ENCODE measurements at regions not wholly inside any gene's neighbourhood (a gene's known extent, or its start where the extent isn't known, plus 50 kb on each side); places are given as distances from the start of the nearest gene placed in this dataset.

GRCh38 chr19:28422791-28423650, 789.9 kb downstream of the UQCRFS1 start:
- Histone ChIP-seq H3K27ac (ENCODE audit: low read depth, low read length, poor library complexity, severe bottlenecking) (no peak overlapping the region), H3K36me3 (ENCODE audit: insufficient read depth, low read length, poor library complexity, severe bottlenecking) (no peaks in the 10 kb centered on the region), H3K4me3 (ENCODE audit: low read depth, low read length, poor library complexity, severe bottlenecking) (no peak overlapping the region), H3K9me3 (ENCODE audit: low read depth, low read length, poor library complexity, severe bottlenecking) (peaks cover 4% of the 10 kb centered on the region), H3K4me1 (ENCODE audit: insufficient read depth, low read length, poor library complexity, severe bottlenecking) (no peaks in the 10 kb centered on the region), H3K27me3 (replicated peaks; ENCODE audit: insufficient read depth, low read depth, low read length, poor library complexity) (no peaks in the 10 kb centered on the region)
- ChIA-PET POLR2A (ENCODE audit: low non-redundant PET) (no interaction called here), CTCF (no interaction called here)
- TF ChIP-seq EZH2 (IDR thresholded peaks at IDR 0.05; ENCODE audit: borderline replicate concordance, low read depth, low read length, poor library complexity, severe bottlenecking) = no peak
- TF ChIP-seq, protein P1, sequence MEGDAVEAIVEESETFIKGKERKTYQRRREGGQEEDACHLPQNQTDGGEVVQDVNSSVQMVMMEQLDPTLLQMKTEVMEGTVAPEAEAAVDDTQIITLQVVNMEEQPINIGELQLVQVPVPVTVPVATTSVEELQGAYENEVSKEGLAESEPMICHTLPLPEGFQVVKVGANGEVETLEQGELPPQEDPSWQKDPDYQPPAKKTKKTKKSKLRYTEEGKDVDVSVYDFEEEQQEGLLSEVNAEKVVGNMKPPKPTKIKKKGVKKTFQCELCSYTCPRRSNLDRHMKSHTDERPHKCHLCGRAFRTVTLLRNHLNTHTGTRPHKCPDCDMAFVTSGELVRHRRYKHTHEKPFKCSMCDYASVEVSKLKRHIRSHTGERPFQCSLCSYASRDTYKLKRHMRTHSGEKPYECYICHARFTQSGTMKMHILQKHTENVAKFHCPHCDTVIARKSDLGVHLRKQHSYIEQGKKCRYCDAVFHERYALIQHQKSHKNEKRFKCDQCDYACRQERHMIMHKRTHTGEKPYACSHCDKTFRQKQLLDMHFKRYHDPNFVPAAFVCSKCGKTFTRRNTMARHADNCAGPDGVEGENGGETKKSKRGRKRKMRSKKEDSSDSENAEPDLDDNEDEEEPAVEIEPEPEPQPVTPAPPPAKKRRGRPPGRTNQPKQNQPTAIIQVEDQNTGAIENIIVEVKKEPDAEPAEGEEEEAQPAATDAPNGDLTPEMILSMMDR (conservative IDR thresholded peaks at IDR 0.05; ENCODE audit: low read depth, low read length) = no peak
- intact Hi-C loops (cut with micrococcal nuclease; ENCODE audit: unreplicated experiment) = no loop called here
- no TSS peak for BruUV-seq (replicated peaks)
- no peak for DNase-seq (ENCODE audit: low spot score)

GRCh38 chr19:28422046-28422445, 790.9 kb downstream of the UQCRFS1 start:
- H3K27ac ChIP-seq (ENCODE audit: low read depth, low read length, poor library complexity, severe bottlenecking) = no peak overlapping the region
- no peak overlapping the region for H3K4me3 ChIP-seq (ENCODE audit: low read depth, low read length, poor library complexity, severe bottlenecking)
- no peak for TF ChIP-seq EZH2 (IDR thresholded peaks at IDR 0.05; ENCODE audit: borderline replicate concordance, low read depth, low read length, poor library complexity, severe bottlenecking)
- TF ChIP-seq, protein P1 (conservative IDR thresholded peaks at IDR 0.05; ENCODE audit: low read depth, low read length) = no peak
- H3K4me1 ChIP-seq (ENCODE audit: insufficient read depth, low read length, poor library complexity, severe bottlenecking) = no peaks in the 10 kb centered on the region
- POLR2A ChIA-PET (ENCODE audit: low non-redundant PET) = no interaction called here
- H3K9me3 ChIP-seq (ENCODE audit: low read depth, low read length, poor library complexity, severe bottlenecking) = peaks cover 4% of the 10 kb centered on the region
- DNase-seq (ENCODE audit: low spot score) = no peak
- H3K27me3 ChIP-seq (replicated peaks; ENCODE audit: insufficient read depth, low read depth, low read length, poor library complexity) = no peaks in the 10 kb centered on the region
- no peaks in the 10 kb centered on the region for H3K36me3 ChIP-seq (ENCODE audit: insufficient read depth, low read length, poor library complexity, severe bottlenecking)
- intact Hi-C loops (cut with micrococcal nuclease; ENCODE audit: unreplicated experiment) = no loop called here
- CTCF ChIA-PET = no interaction called here
- BruUV-seq (replicated peaks) = no TSS peak

DNA sequence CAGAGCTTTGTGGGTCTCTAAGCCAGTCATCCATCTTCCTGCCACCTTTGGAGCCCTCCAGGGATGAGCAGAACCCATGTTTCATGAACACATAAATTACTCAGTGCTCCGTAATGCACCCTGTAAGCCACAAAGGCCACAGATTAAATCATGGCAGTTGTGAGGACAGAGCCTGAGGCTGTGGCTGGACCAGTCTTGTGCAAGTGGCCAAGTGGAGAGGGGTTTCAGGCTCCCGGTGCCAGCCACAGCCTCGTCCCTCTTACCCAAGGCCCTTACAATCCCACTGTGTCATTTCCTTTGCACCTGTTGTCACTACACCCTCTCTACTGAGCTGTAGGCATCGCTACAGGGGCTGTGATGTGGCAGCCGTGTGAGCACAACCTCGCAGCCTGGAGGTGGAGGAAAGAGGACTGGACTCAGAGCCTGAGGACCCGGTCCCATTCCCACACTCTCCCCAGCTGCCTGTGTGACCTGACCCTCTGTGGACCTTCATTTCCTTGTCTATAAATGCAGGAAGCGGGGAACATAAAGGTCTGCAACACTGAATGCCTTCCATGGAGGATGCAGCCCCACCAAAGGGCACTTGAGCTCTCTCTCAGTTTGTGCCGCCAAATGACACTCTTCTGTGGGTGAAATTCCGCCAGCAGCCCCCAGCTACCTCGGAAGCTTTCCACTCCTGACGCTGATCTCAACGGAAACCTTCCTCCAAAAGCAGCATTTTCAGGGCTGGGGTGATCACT, 792.0 kb downstream of the UQCRFS1 start:
- Histone ChIP-seq H3K4me1 (ENCODE audit: insufficient read depth, low read length, poor library complexity, severe bottlenecking) (no peaks in the 10 kb centered on the region), H3K9me3 (ENCODE audit: low read depth, low read length, poor library complexity, severe bottlenecking) (peaks cover 4% of the 10 kb centered on the region), H3K4me3 (ENCODE audit: low read depth, low read length, poor library complexity, severe bottlenecking) (no peak overlapping the region), H3K36me3 (ENCODE audit: insufficient read depth, low read length, poor library complexity, severe bottlenecking) (no peaks in the 10 kb centered on the region), H3K27me3 (replicated peaks; ENCODE audit: insufficient read depth, low read depth, low read length, poor library complexity) (no peaks in the 10 kb centered on the region), H3K27ac (ENCODE audit: low read depth, low read length, poor library complexity, severe bottlenecking) (no peak overlapping the region)
- DNase-seq (ENCODE audit: low spot score) = no peak
- CTCF ChIA-PET = no interaction called here
- BruUV-seq (replicated peaks) = no TSS peak
- POLR2A ChIA-PET (ENCODE audit: low non-redundant PET) = no interaction called here
- TF ChIP-seq, protein P1 (conservative IDR thresholded peaks at IDR 0.05; ENCODE audit: low read depth, low read length) = no peak
- TF ChIP-seq EZH2 (IDR thresholded peaks at IDR 0.05; ENCODE audit: borderline replicate concordance, low read depth, low read length, poor library complexity, severe bottlenecking) = no peak
- intact Hi-C loops (cut with micrococcal nuclease; ENCODE audit: unreplicated experiment) = no loop called here
